HG03135 (cell line): ENCODE measurements at regions not wholly inside any gene's neighbourhood (a gene's known extent, or its start where the extent isn't known, plus 50 kb on each side); places are given as distances from the start of the nearest gene placed in this dataset.

Experiments
- ATAC-seq: cut with Tn5 transposase; IDR thresholded peaks from one replicate; pipeline ENCODE4 v1.9.1; 2021; ENCODE audit warnings: mild to moderate bottlenecking, moderate library complexity; ENCODE audit not compliant: unreplicated experiment

DNA sequence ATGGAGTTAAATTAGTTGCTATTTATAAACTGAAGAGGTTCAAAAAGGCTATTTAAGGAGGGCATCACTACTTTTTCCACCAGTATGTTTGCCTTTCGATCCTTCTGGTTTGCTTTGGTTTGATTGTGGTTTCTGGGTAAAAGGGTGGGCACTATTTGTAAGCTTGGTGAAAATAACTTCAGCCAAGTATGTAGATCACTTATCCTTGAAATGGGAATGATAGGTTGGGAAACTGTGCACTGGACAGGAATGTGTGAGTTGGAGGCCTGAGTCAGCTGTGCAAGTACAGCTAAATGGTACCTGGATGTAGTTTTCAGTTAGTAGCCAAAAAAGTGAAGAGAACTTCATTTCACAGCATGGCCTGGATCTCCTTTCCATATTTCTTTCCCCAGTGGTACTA, 466.2 kb downstream of the ENC1 start:
- ATAC-seq: no peak

- ATAC-seq: no peak
These were observed 466.9 kb downstream of the ENC1 start for GRCh38 chr5:74173665-74174064.

DNA sequence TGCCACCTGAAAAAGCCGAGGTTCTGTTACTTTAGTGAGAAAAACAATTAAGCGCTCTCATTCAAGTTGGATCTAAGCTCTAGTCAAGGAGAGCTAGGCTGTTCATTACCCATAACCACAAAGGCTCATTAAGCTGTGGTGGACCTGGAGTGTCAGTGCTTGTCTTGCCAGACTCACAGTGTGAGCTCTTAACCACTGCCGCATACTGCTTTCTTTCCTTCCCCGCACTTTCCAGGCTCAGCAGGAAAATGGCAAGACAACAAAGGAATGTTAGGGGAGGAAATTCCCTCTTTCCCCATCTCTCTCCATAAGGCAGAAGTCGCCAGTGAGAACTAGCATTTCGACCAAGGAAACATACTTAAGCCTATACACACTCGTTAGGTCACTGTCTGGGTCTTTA, 467.3 kb downstream of the ENC1 start:
- no peak for ATAC-seq

DNA sequence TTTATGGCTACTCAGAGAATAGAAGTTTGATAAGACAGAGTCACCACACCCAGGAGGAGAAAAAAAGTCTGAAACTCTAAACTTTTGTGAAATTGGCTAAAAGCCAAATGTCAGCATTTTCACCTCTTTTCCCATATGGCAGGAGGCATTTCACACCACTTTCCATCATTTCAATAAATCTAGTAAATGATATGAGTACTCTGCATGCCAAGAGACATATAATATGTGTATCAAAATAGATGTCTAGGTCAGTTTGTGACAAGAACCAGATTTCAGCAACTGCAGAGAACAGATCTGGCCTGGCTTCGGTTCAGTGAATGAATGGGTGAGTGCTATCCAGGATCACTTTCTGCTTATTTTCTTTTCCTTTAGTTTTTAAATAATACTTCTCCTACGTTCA, 470.8 kb downstream of the ENC1 start:
- no peak for ATAC-seq

- ATAC-seq: no peak
These were observed 472.6 kb downstream of the ENC1 start for GRCh38 chr5:74167930-74168315.

DNA sequence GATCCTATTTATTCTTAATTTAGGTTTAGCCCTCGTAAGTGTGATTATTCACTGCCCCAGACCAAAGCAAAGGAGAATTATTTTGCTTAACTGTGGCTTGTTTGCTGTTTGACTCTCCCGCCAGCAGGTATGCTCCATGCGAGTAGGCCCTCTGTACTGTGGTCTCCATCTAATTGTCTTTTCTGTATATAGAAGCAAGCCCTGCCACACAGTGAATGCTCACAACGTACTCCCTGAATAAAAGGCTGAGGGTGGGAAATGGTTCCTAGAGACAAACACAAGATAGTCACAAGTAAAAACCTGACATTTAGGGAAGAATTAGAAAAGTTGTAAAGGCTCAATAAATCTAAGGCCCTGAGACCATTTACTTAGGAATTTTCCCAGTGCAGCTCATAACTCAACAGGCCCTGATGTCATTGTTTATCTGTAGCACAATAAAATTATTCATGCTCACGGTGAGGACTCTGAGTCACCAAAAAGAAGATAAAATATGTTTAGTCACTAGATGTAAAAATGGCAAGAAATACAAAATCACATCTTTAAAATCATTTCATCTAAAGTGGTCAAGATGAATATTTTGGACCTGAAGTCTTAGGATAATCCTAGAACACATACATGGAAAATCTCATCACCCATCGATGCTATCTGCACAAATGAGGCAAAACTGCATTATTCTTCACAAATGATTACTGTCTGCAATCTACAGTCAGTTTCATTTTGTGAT, 473.2 kb downstream of the ENC1 start:
- no peak for ATAC-seq

DNA sequence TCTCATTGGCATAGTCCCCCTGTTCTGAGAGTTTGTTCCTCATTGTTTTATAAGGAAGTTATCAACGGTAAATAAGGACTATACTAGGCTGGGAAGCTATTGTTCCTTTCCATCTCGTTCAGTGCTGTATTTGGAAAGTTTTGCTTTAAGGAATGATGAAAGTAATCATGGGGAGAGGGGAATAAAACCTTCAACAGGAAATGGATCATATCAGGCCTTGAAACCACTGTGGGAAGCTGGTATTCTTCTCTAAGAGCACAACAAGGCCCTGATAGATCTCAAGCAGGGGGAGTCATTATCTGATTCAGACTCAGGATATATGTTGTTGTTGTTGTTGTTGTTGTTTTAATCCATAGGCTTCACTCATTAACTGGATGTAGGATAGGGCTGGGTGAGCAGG, 474.5 kb downstream of the ENC1 start:
- ATAC-seq: no peak

DNA sequence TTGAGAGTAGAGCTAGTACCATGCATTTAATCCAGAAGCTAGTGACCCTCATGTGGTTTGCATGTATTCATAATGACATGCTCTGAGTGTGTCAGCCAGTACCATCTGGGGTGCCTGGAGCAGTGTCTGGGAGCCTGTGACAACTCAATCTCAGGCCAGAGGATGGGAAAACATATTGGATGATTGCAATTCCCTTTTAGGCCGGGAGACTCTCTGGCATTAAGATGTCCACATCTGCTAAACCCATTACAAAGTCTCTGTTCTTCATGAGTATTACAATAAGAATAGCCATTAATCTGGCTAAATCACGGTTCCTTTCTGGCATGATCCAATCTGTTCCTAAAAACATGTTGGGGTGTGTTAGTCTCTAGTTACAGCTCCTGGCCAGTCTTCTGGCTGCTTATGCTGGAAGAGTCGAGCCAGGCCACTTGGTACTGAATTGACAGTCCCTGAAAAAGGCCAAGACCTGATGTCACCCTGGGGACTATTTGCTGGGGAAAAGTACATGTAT, 475.7 kb downstream of the ENC1 start:
- ATAC-seq: no peak

- no peak for ATAC-seq
These were observed 478.0 kb downstream of the ENC1 start for GRCh38 chr5:74162524-74162923.

- ATAC-seq: no peak
These were observed 479.4 kb downstream of the ENC1 start for GRCh38 chr5:74161170-74161569.

GRCh38 chr5:74156728-74157383, 483.7 kb downstream of the ENC1 start:
- no peak for ATAC-seq

- no peak for ATAC-seq
These were observed 485.0 kb downstream of the ENC1 start for GRCh38 chr5:74155501-74155900.

- no peak for ATAC-seq
These were observed 486.0 kb downstream of the ENC1 start for GRCh38 chr5:74154526-74154925.

DNA sequence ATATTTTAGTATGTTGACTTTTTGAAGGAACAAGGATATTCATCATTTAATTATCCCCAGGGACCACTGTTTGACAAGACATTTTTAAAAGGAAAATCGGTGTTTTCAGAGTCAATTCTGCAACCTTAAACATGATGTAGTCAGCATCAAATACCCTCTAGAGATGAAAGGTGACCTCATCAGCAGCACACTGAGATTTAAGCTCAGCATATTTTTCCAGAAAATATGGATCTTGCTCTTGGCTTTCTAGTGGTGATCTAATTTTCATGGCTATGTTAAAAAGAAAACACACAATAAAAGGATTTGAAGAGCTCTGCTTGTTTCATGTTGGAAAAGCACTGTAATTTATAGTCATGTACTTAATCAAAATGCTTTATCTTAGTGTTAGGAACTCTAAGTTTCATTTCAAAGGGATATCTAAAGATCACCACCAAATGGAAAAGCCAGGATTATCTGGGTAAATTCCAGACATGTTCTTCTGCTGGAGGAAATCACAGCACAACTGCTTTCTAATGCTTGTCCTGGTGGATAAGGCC, 487.2 kb downstream of the ENC1 start:
- no peak for ATAC-seq

- no peak for ATAC-seq
These were observed 487.8 kb downstream of the ENC1 start for GRCh38 chr5:74152625-74153254.

GRCh38 chr5:74152136-74152535, 488.4 kb downstream of the ENC1 start:
- no peak for ATAC-seq

GRCh38 chr5:74149395-74149794, 491.1 kb downstream of the ENC1 start:
- ATAC-seq: no peak

GRCh38 chr5:74148321-74148720, 492.2 kb downstream of the ENC1 start:
- ATAC-seq: no peak

DNA sequence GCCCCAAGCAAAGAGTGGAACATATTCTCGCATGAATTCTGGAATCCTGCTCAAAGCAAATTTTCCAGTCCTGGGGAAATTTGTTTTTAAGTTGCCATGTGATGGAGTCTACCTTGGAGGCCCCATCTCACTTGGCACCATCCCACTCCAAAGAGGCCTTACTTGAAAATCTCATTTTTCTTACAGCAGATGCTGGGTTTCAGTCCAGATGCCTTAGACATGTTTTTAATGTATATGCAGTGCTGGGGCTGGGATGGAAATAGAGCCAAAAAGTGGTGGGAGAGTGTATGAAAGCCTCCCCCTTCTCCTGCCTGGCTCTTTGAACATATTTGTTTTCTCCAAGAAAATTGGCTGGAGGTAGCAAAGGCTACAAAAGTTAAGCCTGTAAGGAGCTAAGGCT, 493.7 kb downstream of the ENC1 start:
- no peak for ATAC-seq

DNA sequence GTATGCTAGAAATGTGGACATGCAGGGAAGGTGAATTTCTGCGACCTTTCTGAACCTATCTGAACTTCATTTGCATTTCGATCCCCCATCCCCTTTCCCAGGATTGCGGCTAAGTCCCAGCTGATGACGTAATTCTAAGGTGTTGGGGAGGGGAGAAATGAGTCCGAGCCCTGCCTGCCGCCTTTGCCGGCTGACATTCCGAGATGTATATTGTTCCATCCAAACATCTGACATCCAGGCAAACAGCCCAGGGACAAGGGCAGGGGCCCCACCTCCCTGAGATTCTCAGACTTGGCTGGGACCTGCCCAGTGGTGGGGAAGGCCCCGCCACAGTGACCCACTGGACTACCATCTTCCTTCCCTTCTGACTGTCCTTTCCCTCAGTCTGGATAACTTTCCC, 494.6 kb downstream of the ENC1 start:
- no peak for ATAC-seq

DNA sequence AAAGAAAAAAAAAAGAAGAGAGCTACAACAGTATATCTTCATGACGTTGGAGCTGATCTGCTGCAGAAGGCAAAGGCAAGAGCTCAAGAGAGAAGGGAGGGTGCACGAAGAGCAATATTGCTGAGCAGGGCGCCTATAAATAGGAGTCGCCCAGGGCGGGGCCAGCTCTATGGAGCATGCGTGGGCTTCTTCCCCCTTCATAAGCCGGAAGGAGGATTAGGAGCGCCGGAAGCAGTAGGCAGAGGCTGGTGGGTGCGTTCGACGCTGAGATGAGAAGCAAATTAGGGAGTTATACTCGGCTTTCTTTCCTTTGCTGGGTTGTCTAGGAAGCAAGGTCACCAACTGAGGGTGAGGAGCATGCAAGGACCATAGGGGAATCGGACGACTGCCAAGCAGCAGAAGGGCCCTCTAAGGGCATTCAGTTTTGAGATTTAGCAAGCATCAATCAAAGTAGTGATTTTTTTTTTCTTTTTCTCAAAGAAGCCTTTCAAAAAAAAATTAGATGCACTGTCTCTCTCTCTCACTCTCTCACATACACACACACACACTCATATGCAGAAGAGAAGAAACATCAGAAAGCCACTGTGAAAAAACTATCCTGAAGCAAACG, 496.7 kb downstream of the ENC1 start:
- no peak for ATAC-seq
